OCI-LY1 (cell line): ENCODE measurements at regions not wholly inside any gene's neighbourhood (a gene's known extent, or its start where the extent isn't known, plus 50 kb on each side); places are given as distances from the start of the nearest gene placed in this dataset.

ENCODE experiments used
- EZH2 ChIP-seq: fragments of 200-600 bp; sonication (generic), shearing (Covaris generic); IDR thresholded peaks from 2 replicates; pipeline ENCODE4 v1.8.0; 2017; ENCODE audit warnings: borderline replicate concordance, mixed run types, mild to moderate bottlenecking, antibody characterized with exemption, low read length, moderate library complexity, mixed read lengths
- TF ChIP-seq, protein P1 (sequence below): fragments of 200-600 bp; sonication (generic), shearing (Covaris generic); IDR thresholded peaks from 2 replicates; pipeline ENCODE4 v1.5.1; 2017; ENCODE audit warnings: mild to moderate bottlenecking, antibody characterized with exemption, low read length, moderate library complexity, mixed read lengths

- TF ChIP-seq, protein P1, sequence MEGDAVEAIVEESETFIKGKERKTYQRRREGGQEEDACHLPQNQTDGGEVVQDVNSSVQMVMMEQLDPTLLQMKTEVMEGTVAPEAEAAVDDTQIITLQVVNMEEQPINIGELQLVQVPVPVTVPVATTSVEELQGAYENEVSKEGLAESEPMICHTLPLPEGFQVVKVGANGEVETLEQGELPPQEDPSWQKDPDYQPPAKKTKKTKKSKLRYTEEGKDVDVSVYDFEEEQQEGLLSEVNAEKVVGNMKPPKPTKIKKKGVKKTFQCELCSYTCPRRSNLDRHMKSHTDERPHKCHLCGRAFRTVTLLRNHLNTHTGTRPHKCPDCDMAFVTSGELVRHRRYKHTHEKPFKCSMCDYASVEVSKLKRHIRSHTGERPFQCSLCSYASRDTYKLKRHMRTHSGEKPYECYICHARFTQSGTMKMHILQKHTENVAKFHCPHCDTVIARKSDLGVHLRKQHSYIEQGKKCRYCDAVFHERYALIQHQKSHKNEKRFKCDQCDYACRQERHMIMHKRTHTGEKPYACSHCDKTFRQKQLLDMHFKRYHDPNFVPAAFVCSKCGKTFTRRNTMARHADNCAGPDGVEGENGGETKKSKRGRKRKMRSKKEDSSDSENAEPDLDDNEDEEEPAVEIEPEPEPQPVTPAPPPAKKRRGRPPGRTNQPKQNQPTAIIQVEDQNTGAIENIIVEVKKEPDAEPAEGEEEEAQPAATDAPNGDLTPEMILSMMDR: no peak
- TF ChIP-seq EZH2: no peak
These were observed 121.8 kb upstream of the RIOK3 start for GRCh38 chr18:23331091-23331920.
